Right atrium auricular region (tissue), 2 donors: ENCODE measurements at regions not wholly inside any gene's neighbourhood (a gene's known extent, or its start where the extent isn't known, plus 50 kb on each side); places are given as distances from the start of the nearest gene placed in this dataset.

ENCODE experiments used
- DNase-seq: peaks from one replicate; pipeline ENCODE4 v3.0.0-alpha.2; 2019; ENCODE audit warnings: low spot score
- H3K27ac ChIP-seq, 2 donors: fragments of 200-600 bp; sonication (generic); 1 replicate in 1 of 2; 2 replicates in 1 of 2; pipeline ENCODE4 v1.5.1; 2016 to 2019
- H3K27me3 ChIP-seq, 2 donors: fragments of 200-600 bp; sonication (generic); one replicate each; pipeline versions ENCODE4 v1.5.1 to v1.6.0; 2017 to 2019
- H3K36me3 ChIP-seq: fragments of 200-600 bp; sonication (generic); one replicate; pipeline ENCODE4 v1.5.1; 2016
- H3K4me1 ChIP-seq, 2 donors: fragments of 200-600 bp; sonication (generic); one replicate each; pipeline versions ENCODE4 v1.5.1 to v1.6.0; 2017 to 2019
- H3K4me3 ChIP-seq, 2 donors: fragments of 200-600 bp; sonication (generic); 1 replicate in 1 of 2; 2 replicates in 1 of 2; pipeline ENCODE4 v1.5.1; 2017 to 2019; ENCODE audit warnings: mild to moderate bottlenecking in 1 of 2, moderate library complexity in 1 of 2
- H3K9me3 ChIP-seq, 2 donors: fragments of 200-600 bp; sonication (generic); one replicate each; pipeline ENCODE4 v1.5.1; 2019
- CTCF ChIP-seq, 2 donors: fragments of 200-600 bp; sonication (generic); IDR thresholded peaks; one replicate each; pipeline ENCODE4 v1.5.1; 2019; ENCODE audit warnings: antibody characterized with exemption in 2 of 2

DNA sequence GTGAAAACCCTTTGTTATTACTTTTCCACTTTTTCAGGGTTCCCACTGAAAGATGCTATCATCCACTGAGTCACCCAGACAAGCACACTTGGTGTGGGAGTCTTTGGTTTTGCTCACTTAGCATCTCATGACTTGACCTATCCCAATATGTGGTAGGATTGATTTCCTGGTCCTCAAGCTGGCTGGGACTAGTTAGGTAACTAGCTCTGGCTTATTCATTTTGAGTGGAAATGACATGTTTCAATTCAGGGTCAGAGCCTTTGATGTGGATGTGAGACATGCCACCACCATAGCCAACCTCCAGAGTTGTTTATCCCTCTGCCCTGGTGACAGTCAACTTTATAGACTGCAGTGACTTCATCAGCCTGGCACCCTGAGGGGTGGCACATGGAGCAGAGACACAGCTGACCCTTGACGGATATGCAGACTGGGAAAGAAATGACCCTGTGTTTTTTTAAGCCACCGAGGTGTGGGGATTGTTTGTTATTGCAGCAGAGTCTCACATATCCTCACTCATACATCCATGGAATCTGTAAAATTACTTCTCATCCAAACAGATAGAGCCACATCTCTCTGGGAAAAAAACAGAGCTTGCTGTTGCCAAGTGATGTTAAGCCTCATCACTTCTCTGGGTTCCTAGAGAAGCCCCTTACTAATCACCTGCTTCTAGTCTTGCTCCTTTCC lies 699.9 kb downstream of the MATN1 start:
- no peak for TF ChIP-seq CTCF (IDR thresholded peaks at IDR 0.05)
- DNase-seq: no peak
- Histone ChIP-seq H3K27me3 (no peaks in the 10 kb centered on the region), H3K4me3 (no peak overlapping the region), H3K4me1 (no peaks in the 10 kb centered on the region), H3K36me3 (no peaks in the 10 kb centered on the region), H3K9me3 (peaks cover 0 to 14% of the 10 kb centered on the region in 2 donors), H3K27ac (no peak overlapping the region)

DNA sequence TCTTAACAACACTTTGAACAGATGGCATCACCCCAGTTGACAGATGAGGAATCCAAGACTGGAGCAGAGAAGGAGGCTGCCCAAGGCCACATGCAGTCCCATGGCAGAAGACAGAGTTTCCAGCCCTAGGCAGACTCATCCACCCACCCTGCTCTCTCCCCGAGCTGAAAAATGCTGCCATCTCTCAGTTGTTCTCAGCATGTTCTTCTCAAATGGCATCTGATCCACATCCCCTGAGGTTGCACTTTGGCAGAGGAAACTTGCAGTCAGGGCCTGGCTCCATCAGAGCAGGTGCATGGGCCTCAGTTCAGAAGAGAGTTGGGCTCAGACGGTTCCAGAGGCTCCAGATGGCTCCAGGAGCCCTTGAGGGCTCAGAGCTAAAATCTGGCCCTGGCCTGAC lies 709.4 kb downstream of the MATN1 start:
- Histone ChIP-seq H3K27me3 (no peaks in the 10 kb centered on the region), H3K36me3 (no peaks in the 10 kb centered on the region), H3K27ac (no peak overlapping the region), H3K9me3 (peaks cover 0 to 17% of the 10 kb centered on the region in 2 donors), H3K4me1 (no peaks in the 10 kb centered on the region), H3K4me3 (no peak overlapping the region)
- no peak for DNase-seq
- no peak for TF ChIP-seq CTCF (IDR thresholded peaks at IDR 0.05)

DNA sequence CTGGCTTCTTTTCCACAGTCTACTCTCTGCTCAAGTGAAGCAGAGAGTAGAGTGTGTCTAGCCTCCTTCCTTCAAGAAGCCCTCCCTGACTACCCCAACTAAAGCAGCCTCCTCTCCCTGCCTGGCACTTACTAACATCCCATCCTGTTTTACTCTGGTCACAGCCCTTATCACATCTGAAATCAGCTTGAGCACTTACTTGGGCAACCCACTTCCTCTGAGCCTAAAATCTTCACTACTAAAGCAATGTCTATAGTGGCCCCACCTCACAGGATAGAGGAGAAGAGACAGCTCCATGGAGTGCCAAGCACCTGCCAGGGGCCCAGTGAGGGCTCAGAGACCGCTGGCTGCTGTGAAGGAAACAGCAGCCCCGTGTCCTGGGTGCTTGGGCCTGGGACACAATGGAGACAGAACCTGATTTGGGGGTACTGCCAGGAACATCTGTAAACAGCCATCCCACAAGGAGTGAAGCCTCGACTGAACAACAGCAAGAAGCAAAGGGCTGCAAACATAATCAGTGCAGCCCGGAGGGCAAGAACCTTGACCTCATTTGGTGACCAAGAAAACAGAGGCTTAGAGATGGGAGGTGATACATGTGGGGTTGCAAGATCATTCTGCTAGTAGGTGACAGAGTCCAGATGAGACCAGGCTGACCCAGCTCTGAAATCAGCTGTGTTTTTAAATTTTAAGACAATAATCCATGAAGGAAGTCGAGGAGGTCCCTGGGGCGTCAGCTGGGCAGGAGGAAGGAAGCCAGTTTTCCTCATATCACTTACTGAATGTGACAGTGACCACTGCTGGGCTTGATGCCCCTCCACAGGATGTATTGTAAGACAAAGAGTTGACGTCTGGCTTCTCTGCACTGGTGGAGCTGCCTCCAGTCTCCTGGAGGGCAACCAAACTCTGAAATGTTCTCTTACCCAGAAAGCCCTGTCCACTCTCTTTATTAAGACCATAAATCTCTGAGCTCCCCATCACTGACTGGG lies 710.6 kb downstream of the MATN1 start:
- no peak for TF ChIP-seq CTCF (IDR thresholded peaks at IDR 0.05)
- Histone ChIP-seq H3K4me3 (no peak overlapping the region), H3K27me3 (no peaks in the 10 kb centered on the region), H3K36me3 (no peaks in the 10 kb centered on the region), H3K9me3 (peaks cover 0 to 4% of the 10 kb centered on the region in 2 donors), H3K27ac (no peak overlapping the region), H3K4me1 (no peaks in the 10 kb centered on the region)
- DNase-seq: no peak

GRCh38 chr1:30011970-30012369 lies 711.4 kb downstream of the MATN1 start:
- Histone ChIP-seq H3K4me1 (no peaks in the 10 kb centered on the region), H3K4me3 (no peak overlapping the region), H3K36me3 (no peaks in the 10 kb centered on the region), H3K27ac (no peak overlapping the region), H3K9me3 (no peaks in the 10 kb centered on the region), H3K27me3 (no peaks in the 10 kb centered on the region)
- no peak for TF ChIP-seq CTCF (IDR thresholded peaks at IDR 0.05)
- DNase-seq: no peak

DNA sequence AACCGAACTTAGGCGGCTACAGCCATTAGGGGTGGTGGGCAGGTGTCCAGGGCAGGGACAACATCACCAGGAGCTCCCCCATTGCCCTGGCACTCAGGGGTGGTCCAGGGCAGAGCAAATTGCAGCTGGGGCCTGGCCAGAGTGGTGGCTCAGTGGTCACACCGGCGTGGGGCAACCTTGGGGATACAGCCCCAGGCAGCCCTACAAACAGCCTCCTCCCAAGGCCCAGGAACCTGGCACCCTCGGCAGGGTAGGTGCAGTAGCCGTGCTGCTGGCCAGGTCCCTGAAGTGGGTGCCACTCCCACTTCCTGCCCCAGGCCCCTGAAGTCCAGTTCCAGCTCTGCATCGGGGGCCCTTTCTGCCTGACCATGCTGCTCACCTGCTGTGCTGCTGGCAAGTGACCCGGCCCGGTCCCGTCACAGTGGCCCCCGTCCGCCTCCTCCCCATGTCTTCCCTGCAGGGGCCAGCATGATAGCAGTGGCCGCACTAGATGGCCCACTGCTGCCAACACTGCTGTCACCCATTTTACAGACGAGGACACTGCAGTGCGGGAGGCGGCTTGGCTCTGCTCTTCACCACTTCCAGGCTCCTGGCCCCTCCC lies 712.8 kb downstream of the MATN1 start:
- Histone ChIP-seq H3K4me3 (no peak overlapping the region), H3K36me3 (no peaks in the 10 kb centered on the region), H3K27me3 (no peaks in the 10 kb centered on the region), H3K4me1 (no peaks in the 10 kb centered on the region), H3K9me3 (no peaks in the 10 kb centered on the region), H3K27ac (no peak overlapping the region)
- DNase-seq: no peak
- TF ChIP-seq CTCF (IDR thresholded peaks at IDR 0.05): no peak
